Effector memory CD4-positive, alpha-beta T cell (primary cell): ENCODE measurements at regions not wholly inside any gene's neighbourhood (a gene's known extent, or its start where the extent isn't known, plus 50 kb on each side); places are given as distances from the start of the nearest gene placed in this dataset.

ENCODE experiments used
- DNase-seq, 3 donors: peaks; one replicate each; pipeline ENCODE4 v3.0.0-alpha.2; 2020
- H3K27ac ChIP-seq: 2 replicates; pipeline ENCODE4 v1.7.0; 2013; ENCODE audit warnings: mild to moderate bottlenecking, low read length, moderate library complexity; ENCODE audit not compliant: insufficient read depth, poor library complexity, severe bottlenecking
- H3K27me3 ChIP-seq: replicated peaks from 2 replicates; pipeline ENCODE4 v1.7.0; 2013; ENCODE audit warnings: mild to moderate bottlenecking, low read length; ENCODE audit not compliant: insufficient read depth, control insufficient read depth, poor library complexity, severe bottlenecking
- H3K36me3 ChIP-seq: 2 replicates; pipeline ENCODE4 v1.7.0; 2013; ENCODE audit warnings: mild to moderate bottlenecking, low read length, moderate library complexity; ENCODE audit not compliant: control insufficient read depth, insufficient read depth
- H3K4me1 ChIP-seq: 2 replicates; pipeline ENCODE4 v1.7.0; 2013; ENCODE audit warnings: low read length, mild to moderate bottlenecking; ENCODE audit not compliant: control insufficient read depth, insufficient read depth, poor library complexity, severe bottlenecking
- H3K4me3 ChIP-seq: 2 replicates; pipeline ENCODE4 v1.7.0; 2013; ENCODE audit warnings: low read length, low read depth, mild to moderate bottlenecking; ENCODE audit not compliant: insufficient read depth, poor library complexity, severe bottlenecking
- H3K9me3 ChIP-seq: 2 replicates; pipeline ENCODE4 v1.7.0; 2013; ENCODE audit warnings: mild to moderate bottlenecking, low read length, moderate library complexity; ENCODE audit not compliant: control insufficient read depth

GRCh38 chr7:121578669-121579068 lies 182.6 kb upstream of the FAM3C start:
- Histone ChIP-seq H3K4me3 (no peak overlapping the region), H3K27ac (no peak overlapping the region), H3K9me3 (no peaks in the 10 kb centered on the region), H3K4me1 (no peaks in the 10 kb centered on the region), H3K27me3 (no peaks in the 10 kb centered on the region), H3K36me3 (no peaks in the 10 kb centered on the region)
- no peak for DNase-seq

GRCh38 chr7:121576148-121576917 lies 180.2 kb upstream of the FAM3C start:
- Histone ChIP-seq H3K27me3 (no peaks in the 10 kb centered on the region), H3K9me3 (no peaks in the 10 kb centered on the region), H3K27ac (no peak overlapping the region), H3K4me1 (no peaks in the 10 kb centered on the region), H3K36me3 (no peaks in the 10 kb centered on the region), H3K4me3 (no peak overlapping the region)
- no peak for DNase-seq

GRCh38 chr7:121575194-121575765 lies 179.2 kb upstream of the FAM3C start:
- H3K4me3 ChIP-seq, result no peak overlapping the region
- no peaks in the 10 kb centered on the region for H3K9me3 ChIP-seq
- H3K4me1 ChIP-seq, result no peaks in the 10 kb centered on the region
- H3K36me3 ChIP-seq, result no peaks in the 10 kb centered on the region
- no peak overlapping the region for H3K27ac ChIP-seq
- no peaks in the 10 kb centered on the region for H3K27me3 ChIP-seq
- DNase-seq, result no peak

- Histone ChIP-seq H3K4me3 (no peak overlapping the region), H3K36me3 (no peaks in the 10 kb centered on the region), H3K27me3 (no peaks in the 10 kb centered on the region), H3K4me1 (no peaks in the 10 kb centered on the region), H3K9me3 (no peaks in the 10 kb centered on the region), H3K27ac (no peak overlapping the region)
- DNase-seq, result no peak
Measured at GRCh38 chr7:121574109-121574508, 178.0 kb upstream of the FAM3C start.

GRCh38 chr7:121572615-121573014 lies 176.5 kb upstream of the FAM3C start:
- H3K4me1 ChIP-seq, result no peaks in the 10 kb centered on the region
- H3K9me3 ChIP-seq, result no peaks in the 10 kb centered on the region
- H3K36me3 ChIP-seq, result no peaks in the 10 kb centered on the region
- DNase-seq, result no peak
- no peak overlapping the region for H3K27ac ChIP-seq
- no peaks in the 10 kb centered on the region for H3K27me3 ChIP-seq
- no peak overlapping the region for H3K4me3 ChIP-seq

GRCh38 chr7:121570365-121570764 lies 174.3 kb upstream of the FAM3C start:
- H3K27me3 ChIP-seq, result no peaks in the 10 kb centered on the region
- DNase-seq, result no peak
- H3K36me3 ChIP-seq, result no peaks in the 10 kb centered on the region
- no peak overlapping the region for H3K4me3 ChIP-seq
- H3K9me3 ChIP-seq, result no peaks in the 10 kb centered on the region
- no peaks in the 10 kb centered on the region for H3K4me1 ChIP-seq
- H3K27ac ChIP-seq, result no peak overlapping the region

- H3K9me3 ChIP-seq, result no peaks in the 10 kb centered on the region
- H3K36me3 ChIP-seq, result no peaks in the 10 kb centered on the region
- no peak overlapping the region for H3K4me3 ChIP-seq
- H3K27ac ChIP-seq, result no peak overlapping the region
- no peaks in the 10 kb centered on the region for H3K27me3 ChIP-seq
- DNase-seq, result no peak
- H3K4me1 ChIP-seq, result no peaks in the 10 kb centered on the region
Measured at GRCh38 chr7:121563177-121563576, 167.1 kb upstream of the FAM3C start.

- Histone ChIP-seq H3K4me3 (no peak overlapping the region), H3K4me1 (no peaks in the 10 kb centered on the region), H3K36me3 (no peaks in the 10 kb centered on the region), H3K27me3 (no peaks in the 10 kb centered on the region), H3K27ac (no peak overlapping the region), H3K9me3 (no peaks in the 10 kb centered on the region)
- DNase-seq, result no peak
Measured at GRCh38 chr7:121562259-121562658, 166.2 kb upstream of the FAM3C start.

GRCh38 chr7:121561717-121562116 lies 165.6 kb upstream of the FAM3C start:
- H3K9me3 ChIP-seq, result no peaks in the 10 kb centered on the region
- H3K27ac ChIP-seq, result no peak overlapping the region
- H3K4me1 ChIP-seq, result no peaks in the 10 kb centered on the region
- H3K4me3 ChIP-seq, result no peak overlapping the region
- no peaks in the 10 kb centered on the region for H3K27me3 ChIP-seq
- no peak for DNase-seq
- no peaks in the 10 kb centered on the region for H3K36me3 ChIP-seq

- Histone ChIP-seq H3K4me3 (no peak overlapping the region), H3K9me3 (no peaks in the 10 kb centered on the region), H3K36me3 (no peaks in the 10 kb centered on the region), H3K27me3 (no peaks in the 10 kb centered on the region), H3K27ac (no peak overlapping the region), H3K4me1 (no peaks in the 10 kb centered on the region)
- no peak for DNase-seq
Measured at GRCh38 chr7:121560267-121560990, 164.3 kb upstream of the FAM3C start.
